NCI-H2196 (cell line): ENCODE measurements at regions not wholly inside any gene's neighbourhood (a gene's known extent, or its start where the extent isn't known, plus 50 kb on each side); places are given as distances from the start of the nearest gene placed in this dataset.
"Not testable (repeated sequence)": the region's sequence is repeated elsewhere in the genome, so short reads cannot be mapped to it uniquely, and the experiment has no call there.

Source experiments
- DNase-seq: peaks from one replicate; lab custom pipeline; 2025; ENCODE audit not compliant: unreplicated experiment; lab: John Stamatoyannopoulos, UW

DNA sequence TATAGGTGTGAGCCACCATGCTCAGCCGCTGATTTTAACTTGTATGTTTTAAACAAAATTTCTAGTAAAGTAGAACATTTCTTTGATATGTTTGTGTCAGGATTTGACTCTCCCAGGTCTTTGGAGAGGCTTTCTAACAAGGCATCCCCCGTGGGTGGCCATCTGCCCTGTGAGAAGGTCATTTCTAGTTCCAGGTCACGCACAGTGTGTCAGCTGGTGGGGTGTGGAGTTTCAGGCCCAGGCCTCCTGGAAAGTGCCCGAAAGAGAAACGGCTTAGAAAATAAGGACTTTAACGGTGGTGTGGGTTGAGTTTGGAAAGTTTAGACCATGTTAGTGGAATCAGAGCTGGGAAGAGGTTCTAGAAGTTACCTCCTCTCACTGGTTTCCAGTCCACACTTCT lies 61.0 kb downstream of the SPDYE17 start:
- DNase-seq: not testable (repeated sequence)

DNA sequence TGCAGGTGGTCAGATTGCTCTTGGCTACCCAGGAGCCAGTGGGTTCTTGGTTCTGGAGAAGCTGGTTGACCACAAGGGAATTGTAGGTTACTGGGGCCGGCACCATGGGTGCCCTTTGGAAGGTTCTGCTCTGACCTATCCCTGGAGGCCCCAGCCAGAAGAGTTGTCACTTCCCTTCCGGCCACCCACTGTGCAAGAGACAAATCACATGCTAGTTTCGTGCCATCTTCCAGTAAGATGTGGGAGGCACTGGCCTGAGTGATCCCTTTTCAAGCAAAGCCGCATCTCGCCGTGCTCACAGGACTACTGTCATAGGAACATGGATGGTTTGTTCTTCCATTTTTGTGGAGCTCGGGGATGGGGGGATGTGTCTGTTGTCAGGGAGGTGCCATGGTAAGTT lies 62.3 kb downstream of the SPDYE17 start:
- DNase-seq: not testable (repeated sequence)

GRCh38 chr7:76965731-76966548 lies 66.2 kb downstream of the SPDYE17 start:
- DNase-seq: not testable (repeated sequence)

- not testable (repeated sequence) for DNase-seq
These were observed 68.1 kb downstream of the SPDYE17 start for GRCh38 chr7:76964050-76964449.

DNA sequence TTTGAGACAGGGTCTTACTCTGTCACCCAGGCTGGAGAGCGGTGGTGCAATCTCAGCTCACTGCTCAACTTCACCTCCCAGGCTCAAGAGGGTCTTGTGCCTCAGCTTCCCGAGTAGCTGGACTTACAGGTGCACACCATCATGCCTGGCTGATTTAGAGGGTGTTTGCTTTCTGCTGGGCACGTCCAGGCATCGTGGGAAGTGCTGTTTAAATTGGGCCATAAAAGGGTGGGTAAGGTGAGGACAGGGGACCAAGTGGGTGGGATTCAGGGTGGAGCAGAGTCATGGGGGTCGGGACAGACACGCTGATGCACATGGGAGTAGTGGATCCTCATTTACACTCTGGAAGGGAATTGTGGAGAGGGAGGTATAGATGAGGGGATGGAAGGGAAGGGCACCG lies 69.1 kb downstream of the SPDYE17 start:
- not testable (repeated sequence) for DNase-seq

- not testable (repeated sequence) for DNase-seq
These were observed 71.7 kb downstream of the SPDYE17 start for GRCh38 chr7:76960400-76960986.

- not testable (repeated sequence) for DNase-seq
These were observed 72.4 kb downstream of the SPDYE17 start for GRCh38 chr7:76959573-76960399.

GRCh38 chr7:76956531-76956930 lies 75.6 kb downstream of the SPDYE17 start:
- not testable (repeated sequence) for DNase-seq

DNA sequence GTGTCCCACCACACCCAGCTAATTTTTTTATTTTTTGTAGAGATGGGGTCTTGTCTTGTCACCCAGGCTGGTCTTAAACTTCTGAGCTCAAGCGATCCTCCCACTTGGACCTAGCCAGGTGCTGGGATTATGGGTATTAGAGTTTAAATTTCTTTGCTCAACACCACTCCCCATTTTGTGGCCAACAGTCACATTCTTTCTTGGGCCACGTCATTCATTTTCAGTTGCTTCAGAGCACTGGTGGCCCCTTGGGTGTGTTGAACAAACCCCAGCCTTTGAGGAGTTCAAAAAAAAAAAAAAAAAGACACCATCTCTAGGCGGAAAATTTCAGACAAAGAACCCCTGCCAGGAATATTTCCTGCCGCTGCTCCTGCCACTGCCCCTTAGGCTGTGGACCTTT lies 77.0 kb downstream of the SPDYE17 start:
- not testable (repeated sequence) for DNase-seq

DNA sequence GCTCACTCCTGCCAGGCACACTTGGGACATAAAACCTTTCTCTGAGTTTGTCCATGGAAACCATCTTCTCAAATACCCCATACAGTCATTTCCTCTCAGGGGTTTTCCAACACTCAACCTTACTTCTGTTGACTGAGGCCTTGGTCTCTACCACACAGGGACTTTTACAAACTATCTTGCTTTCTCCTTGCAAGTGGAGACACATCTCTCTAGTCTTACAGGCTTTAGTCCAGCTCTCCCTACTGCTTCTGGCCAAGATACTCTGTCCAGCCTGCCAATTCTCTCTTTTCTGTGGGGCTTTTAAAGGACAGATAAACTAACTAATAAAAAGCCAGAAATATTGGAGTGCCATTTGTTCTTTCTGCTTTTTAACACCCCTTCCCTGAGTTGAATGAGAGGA lies 87.6 kb downstream of the SPDYE17 start:
- DNase-seq: not testable (repeated sequence)

DNA sequence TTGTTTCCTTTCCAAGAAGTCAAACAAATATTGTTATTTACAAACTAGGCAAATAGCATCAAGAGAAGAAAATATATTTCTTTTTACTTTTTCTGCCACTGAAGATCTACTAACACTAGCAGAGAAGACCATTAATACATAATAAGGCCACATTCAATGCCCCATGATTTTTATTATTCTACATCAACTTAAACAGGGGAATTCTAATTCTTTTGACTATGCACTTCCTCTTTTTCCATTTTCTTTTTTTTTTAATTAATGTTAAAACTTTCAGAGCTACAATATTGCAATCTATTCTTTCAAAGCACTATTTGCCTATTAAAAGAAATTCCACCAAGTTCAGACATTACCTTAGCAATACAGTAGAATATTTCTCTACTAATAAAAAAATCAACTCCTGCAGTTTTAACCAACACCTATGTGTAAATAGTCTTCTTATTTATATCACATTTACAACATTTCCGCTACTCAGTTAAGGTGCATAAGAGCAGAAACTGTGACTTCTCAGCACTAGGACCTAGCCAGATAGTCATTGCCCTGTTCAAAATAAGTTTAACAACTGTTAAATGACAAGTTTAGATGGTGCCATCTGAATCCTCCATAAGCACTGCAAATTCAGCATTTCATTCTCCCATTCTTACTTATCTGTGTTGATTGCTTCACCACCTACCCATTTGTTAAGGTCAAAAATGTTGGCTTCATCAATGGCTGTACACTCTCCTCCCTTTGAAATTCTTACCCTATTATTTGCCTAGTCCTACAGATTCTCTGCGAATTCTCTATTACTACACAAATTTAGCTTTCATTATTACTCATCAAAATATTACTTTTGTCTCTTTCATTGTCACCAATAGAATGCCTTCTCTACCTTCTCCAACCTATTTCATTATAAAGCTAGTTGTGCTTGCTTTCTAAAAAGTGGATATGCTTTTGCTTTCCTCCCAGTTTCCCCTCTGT lies 90.1 kb downstream of the SPDYE17 start:
- not testable (repeated sequence) for DNase-seq

DNA sequence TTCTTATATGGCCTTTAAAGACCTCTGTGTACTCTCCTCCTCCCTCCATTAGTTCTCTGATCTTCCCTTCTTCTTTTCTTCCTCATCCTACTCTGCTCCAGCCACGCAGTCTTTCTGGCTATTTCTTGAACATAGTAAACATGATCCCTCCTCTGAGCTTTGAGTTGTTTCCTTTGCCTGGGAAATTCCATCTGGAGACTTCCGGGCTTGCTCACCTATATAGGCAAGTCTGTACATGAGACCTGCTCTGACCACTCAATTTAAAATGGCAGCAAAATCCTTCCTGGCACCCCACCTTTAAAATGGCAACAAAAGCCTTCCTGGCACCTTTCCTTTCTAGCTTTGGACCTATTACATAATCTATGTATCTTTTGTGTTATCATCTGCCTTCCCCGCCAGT lies 94.4 kb downstream of the SPDYE17 start:
- DNase-seq: not testable (repeated sequence)

DNA sequence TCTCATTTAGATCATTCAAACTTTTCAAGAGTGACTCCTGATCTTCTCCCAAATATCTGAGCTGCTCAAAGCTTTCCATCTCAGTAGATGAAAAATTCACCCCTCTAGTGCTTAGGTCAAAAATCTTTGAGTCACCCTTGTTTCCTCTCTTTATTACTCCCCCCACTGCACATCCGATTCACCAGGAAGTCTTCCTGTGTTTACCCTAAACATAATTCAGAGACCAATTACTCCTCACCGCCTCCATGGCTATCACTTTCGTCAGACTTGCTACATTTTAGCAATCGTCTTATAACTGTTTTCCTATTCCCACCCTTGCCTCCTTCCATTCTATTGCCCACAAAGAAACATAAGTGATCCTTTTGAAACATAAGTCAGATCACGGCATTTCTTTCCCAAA lies 94.8 kb downstream of the SPDYE17 start:
- DNase-seq: not testable (repeated sequence)

GRCh38 chr7:76936346-76936745 lies 95.8 kb downstream of the SPDYE17 start:
- not testable (repeated sequence) for DNase-seq

DNA sequence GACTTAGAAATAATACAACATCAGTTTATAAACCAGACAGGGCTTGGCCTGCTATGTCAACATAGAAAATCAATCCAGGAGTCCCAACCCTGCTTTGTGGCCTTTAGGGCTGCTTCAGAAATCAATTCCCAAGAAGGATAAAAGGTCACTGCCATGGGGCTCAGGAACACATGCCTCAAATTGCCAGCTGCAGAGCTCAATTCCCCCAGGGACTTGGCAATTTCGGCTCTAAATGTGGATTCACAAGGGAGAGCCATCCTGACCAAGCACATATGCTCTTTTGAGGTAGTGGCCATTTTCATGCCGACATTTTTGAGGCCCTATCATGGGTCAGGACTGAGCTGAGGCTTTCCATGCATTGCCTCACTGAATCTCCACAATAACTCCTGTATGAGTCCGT lies 97.5 kb downstream of the SPDYE17 start:
- not testable (repeated sequence) for DNase-seq

DNA sequence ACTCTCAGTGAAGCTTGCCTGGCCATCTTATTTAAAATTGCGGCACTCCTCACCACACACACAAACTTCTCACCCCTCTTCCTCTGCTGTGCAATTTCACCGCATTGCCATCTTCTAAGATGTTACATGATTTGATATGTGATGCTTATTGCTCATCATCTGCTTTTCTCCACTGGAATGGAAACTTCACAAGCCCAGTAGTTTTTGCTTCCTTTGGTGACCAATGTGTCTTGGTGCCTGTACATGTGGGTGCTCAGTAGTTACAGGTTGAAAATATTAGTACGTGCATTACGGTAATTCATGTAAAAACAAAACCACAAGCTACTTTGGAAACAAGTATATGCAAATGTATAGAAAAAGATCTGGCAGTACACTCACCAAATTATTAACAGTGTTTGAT lies 99.2 kb downstream of the SPDYE17 start:
- not testable (repeated sequence) for DNase-seq

DNA sequence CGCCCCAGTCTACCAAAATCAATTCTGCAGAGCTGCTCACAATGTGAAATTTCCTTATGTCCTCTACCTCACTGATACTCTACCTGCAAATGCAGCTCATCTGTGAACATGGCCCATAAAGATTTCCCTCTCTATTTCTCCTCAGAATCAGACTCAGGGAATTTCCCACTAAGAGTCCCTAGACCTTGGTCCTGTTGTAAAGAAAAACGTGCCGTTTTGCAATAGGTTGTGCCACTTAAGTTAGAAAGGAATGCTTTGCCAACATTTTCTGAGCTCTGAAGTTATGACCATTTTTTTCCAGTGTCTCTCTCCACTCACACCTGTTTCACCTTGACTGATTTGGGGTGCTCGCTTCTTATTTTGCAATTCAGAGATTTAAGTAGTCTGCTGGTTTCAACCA lies 100.7 kb downstream of the SPDYE17 start:
- DNase-seq: not testable (repeated sequence)

- not testable (repeated sequence) for DNase-seq
These were observed 101.7 kb downstream of the SPDYE17 start for GRCh38 chr7:76930416-76930815.

- DNase-seq: not testable (repeated sequence)
These were observed 103.4 kb downstream of the SPDYE17 start for GRCh38 chr7:76928751-76929150.

DNA sequence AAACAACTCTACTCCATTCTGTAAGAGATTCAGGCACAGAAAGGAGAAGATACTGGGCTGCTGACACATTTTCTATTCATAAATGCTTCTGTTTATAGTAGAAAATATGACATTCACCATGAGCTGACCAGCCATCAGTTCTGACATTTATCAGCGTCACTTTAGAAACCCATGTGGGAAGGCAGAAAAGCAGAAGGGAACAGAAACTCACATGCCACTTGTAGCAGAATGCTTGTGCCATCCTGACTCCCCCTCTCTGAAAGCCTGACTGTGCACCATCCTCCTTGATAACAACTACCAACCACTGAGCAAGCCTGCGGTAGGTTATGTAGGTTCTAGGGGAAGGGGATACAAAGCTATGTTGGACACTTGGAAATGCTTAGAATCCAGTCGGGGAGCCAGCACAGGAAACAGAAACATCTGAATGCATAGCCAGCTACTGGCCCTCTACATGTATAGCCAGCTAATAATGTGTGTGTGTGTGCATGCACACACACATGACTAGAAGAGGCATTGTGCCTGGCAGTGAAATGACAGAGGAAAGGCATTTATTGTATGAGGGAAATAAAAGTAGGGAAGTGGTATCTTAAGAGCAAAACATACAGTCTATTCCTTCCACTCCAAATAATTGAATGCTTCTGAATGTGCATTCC lies 104.3 kb downstream of the SPDYE17 start:
- DNase-seq: not testable (repeated sequence)
